H9 (cell line): ENCODE measurements at regions not wholly inside any gene's neighbourhood (a gene's known extent, or its start where the extent isn't known, plus 50 kb on each side); places are given as distances from the start of the nearest gene placed in this dataset.

ENCODE experiments used
- DNase-seq: peaks from one replicate; pipeline ENCODE4 v3.0.0-alpha.2; 2017
- H2AFZ ChIP-seq: one replicate; pipeline ENCODE4 v1.6.1; 2013; ENCODE audit warnings: mild to moderate bottlenecking, low read length, control low read depth, moderate library complexity
- H2AK5ac ChIP-seq: 2 replicates; pipeline ENCODE4 v1.6.1; 2013; ENCODE audit warnings: low read length, control low read depth, mixed read lengths; ENCODE audit not compliant: insufficient read length
- H2BK120ac ChIP-seq: one replicate; pipeline ENCODE4 v1.6.1; 2013; ENCODE audit warnings: low read depth, mild to moderate bottlenecking, low read length, control low read depth, inconsistent platforms; ENCODE audit not compliant: poor library complexity, severe bottlenecking
- H2BK12ac ChIP-seq: 2 replicates; pipeline ENCODE4 v1.6.1; 2013; ENCODE audit warnings: low read length, control low read depth, mixed read lengths, low read depth; ENCODE audit not compliant: insufficient read length
- H2BK15ac ChIP-seq: 2 replicates; pipeline ENCODE4 v1.6.1; 2013; ENCODE audit warnings: low read depth, low read length, control low read depth
- H2BK20ac ChIP-seq: one replicate; pipeline ENCODE4 v1.6.1; 2013; ENCODE audit warnings: low read depth, mild to moderate bottlenecking, low read length, control low read depth, inconsistent platforms; ENCODE audit not compliant: poor library complexity, severe bottlenecking
- H2BK5ac ChIP-seq: 2 replicates; pipeline ENCODE4 v1.6.1; 2013; ENCODE audit warnings: low read length, control low read depth, mixed read lengths; ENCODE audit not compliant: insufficient read length
- H3K14ac ChIP-seq: 2 replicates; pipeline ENCODE4 v1.6.1; 2013; ENCODE audit warnings: low read length, control low read depth; ENCODE audit not compliant: insufficient read depth
- H3K18ac ChIP-seq: 2 replicates; pipeline ENCODE4 v1.6.1; 2013; ENCODE audit warnings: low read depth, mild to moderate bottlenecking, mixed read lengths, low read length, control low read depth; ENCODE audit not compliant: insufficient read length
- H3K23ac ChIP-seq: 2 replicates; pipeline ENCODE4 v1.6.1; 2013; ENCODE audit warnings: low read length, control low read depth, mixed read lengths, low read depth; ENCODE audit not compliant: insufficient read length
- H3K23me2 ChIP-seq: 2 replicates; pipeline ENCODE4 v1.6.1; 2013; ENCODE audit warnings: low read depth, mild to moderate bottlenecking, mixed read lengths, low read length, control low read depth; ENCODE audit not compliant: insufficient read length, poor library complexity, severe bottlenecking
- H3K27ac ChIP-seq: 2 replicates; pipeline ENCODE4 v1.5.1; 2013; ENCODE audit warnings: low read length, control low read depth, mixed read lengths, low read depth; ENCODE audit not compliant: insufficient read length
- H3K27me3 ChIP-seq: 2 replicates; pipeline ENCODE4 v1.6.1; 2013; ENCODE audit warnings: low read length, control low read depth, inconsistent platforms; ENCODE audit not compliant: insufficient read depth
- H3K4ac ChIP-seq: 2 replicates; pipeline ENCODE4 v1.6.1; 2013; ENCODE audit warnings: low read depth, mild to moderate bottlenecking, control low read depth, inconsistent platforms, low read length, moderate library complexity
- H3K4me1 ChIP-seq: 2 replicates; pipeline ENCODE4 v1.6.1; 2013; ENCODE audit warnings: low read length, control low read depth, inconsistent platforms; ENCODE audit not compliant: insufficient read depth
- H3K4me2 ChIP-seq: 2 replicates; pipeline ENCODE4 v1.6.1; 2013; ENCODE audit warnings: low read length, control low read depth, mixed read lengths; ENCODE audit not compliant: insufficient read length, insufficient read depth
- H3K56ac ChIP-seq: 2 replicates; pipeline ENCODE4 v1.6.1; 2013; ENCODE audit warnings: low read depth, mild to moderate bottlenecking, mixed read lengths, low read length, control low read depth; ENCODE audit not compliant: insufficient read length
- H3K79me1 ChIP-seq: 2 replicates; pipeline ENCODE4 v1.6.1; 2013; ENCODE audit warnings: low read depth, mild to moderate bottlenecking, moderate library complexity, low read length, control low read depth, inconsistent platforms; ENCODE audit not compliant: insufficient read depth, poor library complexity, severe bottlenecking
- H3K79me2 ChIP-seq: 2 replicates; pipeline ENCODE4 v1.6.1; 2013; ENCODE audit warnings: low read length, control low read depth, inconsistent platforms; ENCODE audit not compliant: insufficient read depth
- H3K9ac ChIP-seq: 2 replicates; pipeline ENCODE4 v1.6.1; 2013; ENCODE audit warnings: low read length, control low read depth, mixed read lengths; ENCODE audit not compliant: insufficient read length; ENCODE audit errors: extremely low read depth
- H3K9me3 ChIP-seq: one replicate; pipeline ENCODE4 v1.6.1; 2013; ENCODE audit warnings: low read depth, low read length, inconsistent platforms; ENCODE audit not compliant: control insufficient read depth
- H3T11ph ChIP-seq: one replicate; pipeline ENCODE4 v1.6.1; 2013; ENCODE audit warnings: mild to moderate bottlenecking, low read length, control low read depth, inconsistent platforms
- H4K20me1 ChIP-seq: one replicate; pipeline ENCODE4 v1.6.1; 2013; ENCODE audit not compliant: control insufficient read depth, insufficient read length, insufficient read depth
- H4K5ac ChIP-seq: 2 replicates; pipeline ENCODE4 v1.6.1; 2013; ENCODE audit warnings: low read depth, mild to moderate bottlenecking, mixed read lengths, low read length, control low read depth; ENCODE audit not compliant: insufficient read length
- H4K8ac ChIP-seq: replicated peaks from 2 replicates; pipeline ENCODE4 v1.6.1; 2013; ENCODE audit warnings: low read length, control low read depth, mixed read lengths, low read depth; ENCODE audit not compliant: insufficient read length
- H4K91ac ChIP-seq: 2 replicates; pipeline ENCODE4 v1.6.1; 2013; ENCODE audit warnings: low read depth, mild to moderate bottlenecking, moderate library complexity, mixed read lengths, low read length, control low read depth; ENCODE audit not compliant: insufficient read length
- H3K27ac Mint-ChIP-seq, 3 experiments: 2 replicates in 2 of 3; 3 replicates in 1 of 3; pipeline ENCODE4 v1.8.0; 2020 to 2021; ENCODE audit warnings: mixed read lengths in 3 of 3, mild to moderate bottlenecking in 1 of 3, moderate library complexity in 1 of 3
- H3K27me3 Mint-ChIP-seq: 2 replicates; pipeline ENCODE4 v1.8.0; 2021; ENCODE audit warnings: low read depth, mild to moderate bottlenecking, moderate library complexity, mixed read lengths
- H3K36me3 Mint-ChIP-seq, 3 experiments: 2 replicates in 2 of 3; 3 replicates in 1 of 3; pipeline ENCODE4 v1.8.0; 2020 to 2021; ENCODE audit warnings: low read depth in 3 of 3, mixed read lengths in 3 of 3; ENCODE audit not compliant: insufficient read depth in 1 of 3
- H3K4me1 Mint-ChIP-seq, 2 experiments: 2 replicates each; pipeline ENCODE4 v1.8.0; 2020; ENCODE audit warnings: mixed read lengths in 2 of 2
- H3K4me3 Mint-ChIP-seq, 2 experiments: 2 replicates in 1 of 2; 3 replicates in 1 of 2; pipeline ENCODE4 v1.8.0; 2020 to 2021; ENCODE audit warnings: mild to moderate bottlenecking in 2 of 2, mixed read lengths in 2 of 2, moderate library complexity in 1 of 2
- H3K9me3 Mint-ChIP-seq, 2 experiments: 2 replicates in 1 of 2; 3 replicates in 1 of 2; pipeline ENCODE4 v1.8.0; 2020; ENCODE audit warnings: mild to moderate bottlenecking in 2 of 2, mixed read lengths in 2 of 2, moderate library complexity in 1 of 2
- CTCF ChIP-seq: fragments of 200-600 bp; sonication (generic); conservative IDR thresholded peaks from 3 replicates; pipeline ENCODE4 v1.8.0; 2021; ENCODE audit warnings: antibody characterized with exemption, mild to moderate bottlenecking
- WGBS: extraction: QIAGEN DNeasy Blood & Tissue Kit; methylation state at CpG from one replicate; pipeline ENCODE4 v1.1.7; 2013; ENCODE audit warnings: missing lambda C conversion rate, low lambda C conversion rate, mixed read lengths; ENCODE audit not compliant: insufficient read length; ENCODE audit errors: extremely low coverage; 5-methylcytosine and 5-hydroxymethylcytosine counted together

- Histone ChIP-seq H3T11ph (no peak overlapping the region), H3K9me3 (no peaks in the 10 kb centered on the region), H3K9ac (no peak overlapping the region), H3K23ac (no peak overlapping the region), H3K79me1 (no peaks in the 10 kb centered on the region), H2BK5ac (no peak overlapping the region), H3K14ac (no peak overlapping the region), H3K4me1 (no peaks in the 10 kb centered on the region), H3K27me3 (no peaks in the 10 kb centered on the region), H3K4me2 (no peak overlapping the region), H2AFZ (no peak overlapping the region), H4K20me1 (no peaks in the 10 kb centered on the region), H3K4ac (no peak overlapping the region), H4K8ac (no peak overlapping the region), H4K91ac (no peak overlapping the region), H2BK12ac (no peak overlapping the region), H2BK120ac (no peak overlapping the region), H3K27ac (no peak overlapping the region), H2BK15ac (no peak overlapping the region), H2AK5ac (no peak overlapping the region), H3K79me2 (no peaks in the 10 kb centered on the region), H3K23me2 (no peaks in the 10 kb centered on the region), H3K18ac (no peak overlapping the region), H3K56ac (no peak overlapping the region), H2BK20ac (no peak overlapping the region), H4K5ac (no peak overlapping the region)
- no peak for TF ChIP-seq CTCF
- Mint-ChIP-seq H3K36me3 (no peaks in the 10 kb centered on the region; a peak in 1 of 7 replicates), H3K27ac (no peak overlapping the region), H3K4me3 (no peak overlapping the region), H3K4me1 (peaks cover 8% of the 10 kb centered on the region in 2 experiments), H3K27me3 (no peaks in the 10 kb centered on the region), H3K9me3 (no peaks in the 10 kb centered on the region)
- WGBS: no CpG with 5 or more reads among the region's 2 CpGs
- DNase-seq: no peak
Measured at GRCh38 chr16:16830973-16831372, 452.0 kb downstream of the NPIPA7 start.
